ENCODE measurements at regions not wholly inside any gene's neighbourhood (a gene's known extent, or its start where the extent isn't known, plus 50 kb on each side); places are given as distances from the start of the nearest gene placed in this dataset.
"Not testable (repeated sequence)": the region's sequence is repeated elsewhere in the genome, so short reads cannot be mapped to it uniquely, and the experiment has no call there.

- no peak for DNase-seq
Observed at GRCh38 chr5:103425686-103426454, 136.7 kb downstream of the NUDT12 start.

GRCh38 chr5:103424453-103425205 is 138.0 kb downstream of the NUDT12 start:
- no peak for DNase-seq

- no peak for DNase-seq
Observed at GRCh38 chr5:103424026-103424425, 138.6 kb downstream of the NUDT12 start.

GRCh38 chr5:103422756-103423155 is 139.8 kb downstream of the NUDT12 start:
- no peak for DNase-seq

GRCh38 chr5:103414604-103415003 is 148.0 kb downstream of the NUDT12 start:
- no peak for DNase-seq

GRCh38 chr5:103411711-103412110 is 150.9 kb downstream of the NUDT12 start:
- no peak for DNase-seq

- no peak for DNase-seq
Observed at GRCh38 chr5:103410172-103410571, 151.6 kb downstream of the MACIR start.

GRCh38 chr5:103409013-103409670 is 150.6 kb downstream of the MACIR start:
- DNase-seq: no peak

GRCh38 chr5:103408408-103408807 is 149.8 kb downstream of the MACIR start:
- DNase-seq: no peak

- no peak for DNase-seq
Observed at GRCh38 chr5:103407402-103407801, 148.8 kb downstream of the MACIR start.

- no peak for DNase-seq
Observed at GRCh38 chr5:103404483-103404882, 145.9 kb downstream of the MACIR start.

- DNase-seq: no peak
Observed at GRCh38 chr5:103402851-103403250, 144.3 kb downstream of the MACIR start.

GRCh38 chr5:103397739-103398581 is 139.4 kb downstream of the MACIR start:
- DNase-seq: no peak

- no peak for DNase-seq
Observed at GRCh38 chr5:103394676-103395075, 136.1 kb downstream of the MACIR start.

- no peak for DNase-seq
Observed at GRCh38 chr5:103393101-103393754, 134.7 kb downstream of the MACIR start.

GRCh38 chr5:103391659-103392058 is 133.1 kb downstream of the MACIR start:
- DNase-seq: no peak

GRCh38 chr5:103389846-103390245 is 131.3 kb downstream of the MACIR start:
- no peak for DNase-seq

- DNase-seq: no peak
Observed at GRCh38 chr5:103389357-103389756, 130.8 kb downstream of the MACIR start.

- no peak for DNase-seq
Observed at GRCh38 chr5:103385722-103386121, 127.2 kb downstream of the MACIR start.

GRCh38 chr5:103377638-103378037 is 119.1 kb downstream of the MACIR start:
- not testable (repeated sequence) for DNase-seq

- DNase-seq: no peak
Observed at GRCh38 chr5:103375863-103376591, 117.5 kb downstream of the MACIR start.

- DNase-seq: no peak
Observed at GRCh38 chr5:103375350-103375749, 116.8 kb downstream of the MACIR start.

All from NCI-H1417 treated with DMSO at 0.1 percent for 48 hours (cell line).